Neuron (in vitro differentiated cells): ENCODE measurements at regions not wholly inside any gene's neighbourhood (a gene's known extent, or its start where the extent isn't known, plus 50 kb on each side); places are given as distances from the start of the nearest gene placed in this dataset.

Source experiments
- H2AFZ ChIP-seq: one replicate; pipeline ENCODE4 v1.6.1; 2013; ENCODE audit warnings: low read depth, mild to moderate bottlenecking, inconsistent platforms, low read length, moderate library complexity
- H3K27me3 ChIP-seq: one replicate; pipeline ENCODE4 v1.6.1; 2013; ENCODE audit warnings: low read length; ENCODE audit not compliant: insufficient read depth
- H3K36me3 ChIP-seq: one replicate; pipeline ENCODE4 v1.6.1; 2013; ENCODE audit warnings: low read length; ENCODE audit not compliant: insufficient read depth
- H3K4me1 ChIP-seq: one replicate; pipeline ENCODE4 v1.6.1; 2013; ENCODE audit warnings: low read length; ENCODE audit not compliant: insufficient read depth
- H3K4me3 ChIP-seq: 2 replicates; pipeline ENCODE4 v1.5.1; 2013; ENCODE audit warnings: mild to moderate bottlenecking, low read length, moderate library complexity
- H3K9me3 ChIP-seq: one replicate; pipeline ENCODE4 v1.6.1; 2013; ENCODE audit warnings: low read length

DNA sequence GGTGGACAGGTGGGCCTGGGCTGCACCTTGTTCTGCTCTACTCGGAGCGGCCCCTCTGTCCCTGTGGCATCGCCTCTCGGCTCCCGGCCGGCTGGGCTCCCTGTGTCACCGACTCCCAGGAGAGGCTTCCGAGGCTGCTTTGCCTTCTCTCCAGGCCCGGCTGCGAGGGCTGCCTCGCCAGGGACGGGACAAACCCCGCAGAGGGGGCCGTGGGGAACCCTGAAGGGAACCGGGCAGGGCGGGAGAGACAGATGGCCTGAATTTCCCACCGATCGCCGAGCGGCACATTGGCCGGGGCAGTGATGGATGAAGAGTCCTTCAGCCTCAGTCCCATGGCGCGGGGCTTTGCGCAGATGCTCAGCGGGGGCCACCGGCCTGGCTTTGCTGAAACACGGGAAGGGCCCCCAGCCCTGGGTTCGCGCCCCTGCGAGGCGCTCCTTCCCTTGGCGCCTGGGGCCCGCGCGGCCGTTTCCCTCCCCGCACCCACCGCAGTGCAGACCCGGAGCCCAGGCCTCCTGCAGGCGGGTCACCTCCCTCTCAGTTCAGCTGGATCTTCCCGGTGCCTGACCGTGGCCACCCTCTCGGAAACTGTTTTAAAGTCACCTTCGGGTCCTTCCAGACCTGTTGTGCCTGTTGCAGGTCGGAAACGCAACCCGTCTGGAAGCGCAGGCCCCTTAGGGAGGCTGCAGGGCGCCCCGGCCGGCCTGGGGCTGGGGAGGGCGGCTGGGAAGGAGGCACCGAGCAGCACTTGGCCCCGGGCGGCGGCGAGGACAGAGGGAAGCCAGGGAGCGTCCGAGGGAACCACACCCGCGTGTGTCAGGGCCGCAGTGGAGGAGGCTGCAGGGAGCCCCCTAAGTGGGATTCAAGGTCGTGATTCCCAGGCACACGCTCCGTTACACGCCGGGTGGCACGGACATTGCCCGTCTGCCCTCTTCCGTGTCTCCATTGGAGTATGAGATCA lies 341.9 kb upstream of the SALL3 start:
- Histone ChIP-seq H3K36me3 (no peaks in the 10 kb centered on the region), H3K4me1 (no peaks in the 10 kb centered on the region), H3K4me3 (no peak overlapping the region), H3K9me3 (no peaks in the 10 kb centered on the region), H2AFZ (no peak overlapping the region), H3K27me3 (no peaks in the 10 kb centered on the region)

DNA sequence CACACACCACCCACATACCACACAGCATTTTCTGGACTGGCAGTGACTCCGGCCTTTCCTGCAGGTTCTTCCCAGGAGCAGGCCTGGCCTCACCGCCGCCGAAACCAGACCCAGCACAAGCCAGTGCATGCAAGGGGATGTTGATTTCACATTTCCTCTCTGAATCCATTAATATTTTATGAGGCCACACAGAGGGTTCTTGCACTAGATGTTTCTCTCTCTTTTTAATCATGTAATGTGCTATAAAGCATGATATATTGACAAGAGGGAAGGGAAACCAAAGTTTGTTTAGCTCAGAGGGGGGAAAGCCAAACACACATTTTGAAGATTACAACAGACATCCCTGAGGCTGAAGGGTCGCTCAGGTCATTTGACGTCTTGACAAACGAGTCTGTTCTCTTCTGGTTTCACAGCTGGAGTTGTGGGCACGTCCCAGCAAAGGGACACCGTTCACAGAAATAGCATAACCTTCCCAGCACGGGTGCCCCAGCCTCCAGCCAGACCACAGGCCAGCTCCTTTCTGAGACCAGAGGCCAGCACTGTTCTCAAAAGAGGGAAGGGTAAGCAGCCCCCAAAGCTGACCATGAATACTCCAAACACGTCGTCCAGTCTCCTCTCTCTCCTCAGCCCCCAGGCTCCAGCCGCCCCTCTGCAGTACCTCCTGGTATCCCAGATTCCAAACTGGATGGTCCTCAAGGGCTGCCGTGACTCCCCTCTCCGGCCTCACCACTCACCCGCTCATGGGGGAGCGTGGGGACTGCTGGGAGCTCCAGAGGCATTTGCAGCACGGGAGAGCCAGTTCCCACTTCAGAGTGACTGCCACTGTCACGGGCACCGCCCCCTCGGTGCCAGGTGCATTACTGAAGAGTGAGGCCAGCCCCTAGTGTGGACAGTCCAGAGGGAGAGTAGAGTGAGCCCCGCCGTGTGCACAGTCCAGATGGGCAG lies 340.3 kb upstream of the SALL3 start:
- no peak overlapping the region for H3K4me3 ChIP-seq
- H3K4me1 ChIP-seq, result no peaks in the 10 kb centered on the region
- no peak overlapping the region for H2AFZ ChIP-seq
- no peaks in the 10 kb centered on the region for H3K36me3 ChIP-seq
- H3K27me3 ChIP-seq, result no peaks in the 10 kb centered on the region
- H3K9me3 ChIP-seq, result no peaks in the 10 kb centered on the region

DNA sequence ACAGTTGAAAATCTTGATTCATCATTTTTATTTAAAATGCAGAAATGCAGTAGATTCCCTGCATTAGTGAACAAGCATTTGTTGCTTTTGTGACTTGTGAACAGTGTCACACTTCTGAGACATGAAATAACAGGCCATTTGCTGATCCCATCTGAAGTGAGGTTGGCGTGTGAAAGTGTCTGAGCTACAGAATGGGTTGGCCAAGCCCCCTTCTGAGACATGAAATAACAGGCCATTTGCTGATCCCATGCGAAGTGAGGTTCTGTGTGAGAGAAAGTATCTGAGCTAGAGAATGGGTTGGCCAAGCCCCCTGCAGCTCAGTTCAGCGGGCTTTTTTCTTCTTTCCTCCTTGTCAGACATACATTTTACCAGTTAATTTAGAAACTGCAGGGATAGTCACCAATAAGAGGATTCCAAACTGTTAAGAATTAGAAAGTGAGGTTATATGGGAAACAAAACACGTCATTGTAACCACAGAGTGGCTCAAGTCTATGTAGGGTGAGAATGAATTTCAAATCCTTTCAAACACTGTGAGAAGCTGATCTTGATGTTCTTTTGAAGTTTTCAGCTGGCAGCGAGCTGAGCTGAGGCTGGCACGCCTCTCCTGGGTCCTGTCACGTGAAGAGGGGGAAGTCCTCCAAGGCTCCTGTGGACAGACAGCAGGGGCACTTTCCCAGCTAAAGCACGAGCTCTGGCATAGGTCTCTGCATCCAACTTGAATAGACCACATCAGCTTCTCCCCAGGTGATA lies 339.2 kb upstream of the SALL3 start:
- H3K36me3 ChIP-seq, result no peaks in the 10 kb centered on the region

DNA sequence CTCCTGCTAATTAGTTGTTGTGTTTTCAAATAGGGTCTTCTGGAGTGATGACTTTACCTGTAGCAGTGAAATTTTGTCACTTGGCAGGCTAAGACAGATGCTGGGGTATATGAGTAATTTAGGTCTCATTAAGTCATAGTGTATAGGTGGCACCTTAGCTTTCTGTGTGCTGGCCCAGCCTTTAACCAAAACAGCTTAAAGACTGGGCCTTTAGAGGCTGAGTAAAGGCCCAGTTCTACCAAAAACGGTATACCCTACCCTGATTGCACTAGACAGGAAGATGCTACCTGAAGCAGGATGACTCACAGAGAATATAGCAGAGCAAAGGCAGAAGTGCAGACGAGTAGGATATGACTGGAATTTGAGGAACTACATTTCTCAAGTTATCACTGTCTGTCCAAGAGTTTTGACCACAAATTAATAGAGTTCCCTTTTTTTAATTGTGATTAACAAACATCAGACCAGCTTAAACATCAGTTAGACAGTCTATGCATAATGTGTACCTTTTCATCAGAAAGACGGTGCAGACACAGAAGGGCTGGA lies 337.9 kb upstream of the SALL3 start:
- no peaks in the 10 kb centered on the region for H3K4me1 ChIP-seq
- no peaks in the 10 kb centered on the region for H3K36me3 ChIP-seq
- no peak overlapping the region for H3K4me3 ChIP-seq
- H2AFZ ChIP-seq, result no peak overlapping the region
- no peaks in the 10 kb centered on the region for H3K9me3 ChIP-seq
- H3K27me3 ChIP-seq, result no peaks in the 10 kb centered on the region

More for the DNA sequence above, 339.2 kb upstream of the SALL3 start:
- H2AFZ ChIP-seq, result no peak overlapping the region
- H3K4me3 ChIP-seq, result no peak overlapping the region
- H3K9me3 ChIP-seq, result no peaks in the 10 kb centered on the region
- H3K27me3 ChIP-seq, result no peaks in the 10 kb centered on the region
- H3K4me1 ChIP-seq, result no peaks in the 10 kb centered on the region

DNA sequence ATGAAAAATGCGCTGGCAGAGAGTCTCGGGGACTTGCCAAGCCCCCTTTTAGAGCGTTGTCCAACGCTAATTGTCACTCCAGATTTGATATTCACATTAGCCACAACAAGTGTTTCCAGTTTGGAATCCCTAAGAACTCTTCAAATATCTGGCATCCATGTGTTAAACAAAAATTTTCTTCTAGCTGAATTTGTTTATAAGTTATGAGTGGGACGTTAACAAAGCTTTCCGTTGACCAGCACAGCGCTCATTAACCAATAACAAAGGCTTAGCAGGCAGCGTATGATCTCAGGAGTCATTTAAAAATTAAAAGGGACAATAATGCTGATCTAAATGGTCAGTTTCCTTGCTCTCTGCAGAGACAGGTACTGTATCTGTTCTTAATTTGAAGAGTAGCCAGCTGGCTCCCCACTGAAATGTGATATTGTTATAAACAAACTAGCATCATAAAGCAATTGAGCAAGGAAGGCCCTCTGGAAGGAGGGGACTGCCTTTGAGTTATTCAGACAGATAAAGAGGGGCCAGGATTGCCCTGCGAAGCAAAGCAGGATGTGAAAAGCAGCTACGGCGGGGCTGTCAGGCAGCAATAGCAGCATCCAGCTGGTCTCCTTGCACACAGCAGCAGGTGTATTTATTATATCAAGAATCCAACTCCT lies 337.2 kb upstream of the SALL3 start:
- Histone ChIP-seq H3K36me3 (no peaks in the 10 kb centered on the region), H3K4me1 (no peaks in the 10 kb centered on the region), H3K27me3 (no peaks in the 10 kb centered on the region)

DNA sequence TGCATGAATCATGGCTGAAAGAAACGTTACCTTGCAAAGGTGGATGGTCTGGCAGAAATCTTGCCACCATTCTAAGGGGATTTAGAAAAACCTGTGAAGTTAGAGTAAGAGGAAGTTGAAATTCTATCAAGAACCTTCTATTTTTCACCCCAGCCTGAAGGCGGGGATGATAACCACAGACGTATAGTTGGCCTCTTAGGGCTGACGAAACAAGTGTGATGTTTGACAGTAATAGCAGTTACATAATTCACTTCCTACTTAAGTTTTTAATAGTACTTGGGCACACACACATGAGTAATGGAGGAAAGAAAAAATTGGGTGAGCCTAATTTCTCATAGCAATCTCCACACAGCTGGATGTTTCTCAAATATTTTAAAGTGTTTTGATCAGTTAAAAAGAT lies 336.6 kb upstream of the SALL3 start:
- no peak overlapping the region for H2AFZ ChIP-seq
- H3K9me3 ChIP-seq, result no peaks in the 10 kb centered on the region
- H3K4me3 ChIP-seq, result no peak overlapping the region
- no peaks in the 10 kb centered on the region for H3K27me3 ChIP-seq
- H3K4me1 ChIP-seq, result no peaks in the 10 kb centered on the region
- no peaks in the 10 kb centered on the region for H3K36me3 ChIP-seq

More for the DNA sequence above, 337.2 kb upstream of the SALL3 start:
- Histone ChIP-seq H3K4me3 (no peak overlapping the region), H3K9me3 (no peaks in the 10 kb centered on the region), H2AFZ (no peak overlapping the region)

DNA sequence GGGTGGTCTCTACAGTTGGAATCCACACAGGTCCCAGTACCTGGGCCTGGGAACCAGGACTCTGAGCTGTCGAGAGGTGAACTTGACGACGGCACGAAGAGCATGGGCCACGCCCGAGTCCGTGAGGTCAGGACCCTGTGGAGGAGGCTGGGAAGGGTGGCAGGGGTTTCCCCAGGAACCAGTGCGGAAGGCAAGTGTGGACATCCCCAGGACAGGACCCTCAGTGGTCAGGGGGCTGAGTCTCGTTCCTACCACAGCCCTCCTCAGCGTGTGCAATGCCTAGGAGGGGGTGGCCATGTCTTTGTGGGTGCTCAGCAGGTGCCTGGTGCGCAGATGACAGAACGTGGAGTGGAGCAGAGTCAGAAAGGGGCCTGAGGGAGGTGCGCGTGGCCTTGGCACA lies 335.6 kb upstream of the SALL3 start:
- H3K27me3 ChIP-seq, result no peaks in the 10 kb centered on the region
- no peaks in the 10 kb centered on the region for H3K4me1 ChIP-seq
- H3K4me3 ChIP-seq, result no peak overlapping the region
- H3K36me3 ChIP-seq, result no peaks in the 10 kb centered on the region
- no peaks in the 10 kb centered on the region for H3K9me3 ChIP-seq
- H2AFZ ChIP-seq, result no peak overlapping the region

- Histone ChIP-seq H3K36me3 (no peaks in the 10 kb centered on the region), H3K27me3 (no peaks in the 10 kb centered on the region), H3K9me3 (no peaks in the 10 kb centered on the region), H2AFZ (no peak overlapping the region), H3K4me3 (no peak overlapping the region), H3K4me1 (no peaks in the 10 kb centered on the region)
These were observed 334.4 kb upstream of the SALL3 start for GRCh38 chr18:78645216-78645615.

- Histone ChIP-seq H3K27me3 (no peaks in the 10 kb centered on the region), H3K9me3 (no peaks in the 10 kb centered on the region), H3K4me1 (no peaks in the 10 kb centered on the region), H3K36me3 (no peaks in the 10 kb centered on the region), H3K4me3 (no peak overlapping the region), H2AFZ (no peak overlapping the region)
These were observed 332.6 kb upstream of the SALL3 start for GRCh38 chr18:78647018-78647417.

- H3K4me1 ChIP-seq, result no peaks in the 10 kb centered on the region
These were observed 330.2 kb upstream of the SALL3 start for GRCh38 chr18:78649421-78649820.

DNA sequence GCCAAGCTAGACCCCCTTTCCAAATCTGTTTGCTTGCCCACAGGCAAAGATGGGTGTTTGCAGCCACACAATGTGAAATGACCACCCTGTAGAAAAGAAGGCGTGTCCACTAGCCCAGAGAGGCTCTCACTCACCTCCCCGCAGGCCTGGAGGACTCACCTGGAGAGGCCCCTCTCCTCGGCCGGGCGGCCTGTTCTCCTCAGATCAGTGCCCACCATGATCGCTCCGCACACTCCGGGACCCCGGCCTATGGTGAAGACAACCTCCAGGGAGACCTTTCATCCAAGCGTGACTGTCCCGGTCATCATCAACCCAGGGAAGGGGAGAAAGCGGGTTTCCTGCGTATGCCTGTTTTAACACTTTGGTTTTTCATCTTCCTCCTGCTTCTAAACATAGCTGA lies 328.7 kb upstream of the SALL3 start:
- Histone ChIP-seq H2AFZ (no peak overlapping the region), H3K4me1 (no peaks in the 10 kb centered on the region), H3K36me3 (no peaks in the 10 kb centered on the region), H3K9me3 (peaks cover under 1% of the 10 kb centered on the region), H3K4me3 (no peak overlapping the region), H3K27me3 (no peaks in the 10 kb centered on the region)

More at GRCh38 chr18:78649421-78649820, 330.2 kb upstream of the SALL3 start:
- Histone ChIP-seq H3K36me3 (no peaks in the 10 kb centered on the region), H3K9me3 (no peaks in the 10 kb centered on the region), H3K27me3 (no peaks in the 10 kb centered on the region), H3K4me3 (no peak overlapping the region), H2AFZ (no peak overlapping the region)

DNA sequence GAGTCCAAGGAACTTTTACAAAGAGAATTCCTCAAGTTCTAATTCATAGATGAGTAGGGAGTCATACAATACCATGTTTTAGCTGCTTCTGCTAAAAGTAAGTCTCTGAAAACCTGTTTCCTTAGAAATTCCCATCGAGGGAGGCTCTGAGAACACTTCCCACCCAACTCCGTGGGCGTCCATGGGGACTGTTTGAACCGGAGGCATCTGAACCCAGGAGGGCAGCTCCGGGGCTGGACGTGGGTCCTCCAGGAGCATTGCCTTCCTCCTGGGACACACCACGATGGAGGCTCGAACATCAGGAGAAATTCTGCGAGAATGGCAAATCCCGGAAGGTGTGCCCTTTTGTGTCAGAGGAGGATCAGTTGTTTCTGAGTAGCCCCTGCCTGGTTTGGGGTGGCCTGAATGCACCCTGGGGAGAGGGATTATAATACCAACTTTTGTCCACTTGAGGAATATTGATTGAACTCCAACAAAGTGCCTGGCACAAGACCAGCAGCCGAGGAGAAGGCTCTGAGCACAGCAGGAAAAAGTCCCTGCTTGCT lies 327.5 kb upstream of the SALL3 start:
- Histone ChIP-seq H3K36me3 (no peaks in the 10 kb centered on the region), H2AFZ (no peak overlapping the region), H3K4me3 (no peak overlapping the region), H3K27me3 (no peaks in the 10 kb centered on the region), H3K4me1 (no peaks in the 10 kb centered on the region), H3K9me3 (peaks cover 2% of the 10 kb centered on the region)
